Psoas muscle (tissue), 7 donors: ENCODE measurements at regions not wholly inside any gene's neighbourhood (a gene's known extent, or its start where the extent isn't known, plus 50 kb on each side); places are given as distances from the start of the nearest gene placed in this dataset.

Source experiments
- ATAC-seq, 4 donors: fragments of 200-7000 bp; cut with Tn5 transposase; one replicate each; pipeline ENCODE4 v1.9.1; 2020; ENCODE audit warnings: moderate library complexity in 3 of 4, mild to moderate bottlenecking in 2 of 4
- DNase-seq, 2 donors: peaks; one replicate each; pipeline ENCODE4 v3.0.0-alpha.2; 2020
- H3K27ac ChIP-seq: fragments of 200-600 bp; one replicate; pipeline ENCODE4 v1.8.0; 2022
- H3K27me3 ChIP-seq, 3 donors: fragments of 200-600 bp in 1 of 3; one replicate each; pipeline versions ENCODE4 v1.6.1 to v1.8.0; 2013 to 2022; ENCODE audit warnings: low read length in 2 of 3, mild to moderate bottlenecking in 2 of 3, moderate library complexity in 1 of 3; ENCODE audit not compliant: insufficient read depth in 3 of 3
- H3K36me3 ChIP-seq, 2 donors: fragments of 200-600 bp in 1 of 2; one replicate each; pipeline versions ENCODE4 v1.6.1 to v1.8.0; 2013 to 2022; ENCODE audit warnings: low read depth in 1 of 2, mild to moderate bottlenecking in 1 of 2, moderate library complexity in 1 of 2; ENCODE audit not compliant: insufficient read depth in 1 of 2
- H3K4me1 ChIP-seq: fragments of 200-600 bp; one replicate; pipeline ENCODE4 v1.8.0; 2022
- H3K4me3 ChIP-seq: fragments of 200-600 bp; one replicate; pipeline ENCODE4 v1.8.0; 2022; ENCODE audit warnings: mild to moderate bottlenecking
- H3K9me3 ChIP-seq: fragments of 200-600 bp; one replicate; pipeline ENCODE4 v1.8.0; 2022
- WGBS, 3 donors: extraction: QIAGEN DNeasy Blood & Tissue Kit; methylation state at CpG; one replicate each; pipeline versions ENCODE4 v1.1.6 to v1.1.7; 2013; 5-methylcytosine and 5-hydroxymethylcytosine counted together
- intact Hi-C, 2 donors: fragments of 100-400 bp; cut with DNase I; formaldehyde crosslinking; loops; one replicate each; pipeline versions ENCODE4 v1.11.0 to v1.14.2; 2022
- TF ChIP-seq, protein P1 (sequence below): fragments of 200-600 bp; IDR thresholded peaks from one replicate; pipeline ENCODE4 v1.8.0; 2022; ENCODE audit warnings: antibody characterized with exemption
- donor health status: healthy with polysubstance abuse.
- donor health status: DM: no; HTN: no; CAD: no; lungs with moderate emphysema.
- donor health status: Bipolar disorder and iron deficiency.
- donor health status: healthy.
- donor health status: DM: yes; HTN: yes; CAD: no.
- donor health status: DM: no; HTN: no; CAD: no.
- donor health status: DM: yes; HTN: yes; CAD: no.

DNA sequence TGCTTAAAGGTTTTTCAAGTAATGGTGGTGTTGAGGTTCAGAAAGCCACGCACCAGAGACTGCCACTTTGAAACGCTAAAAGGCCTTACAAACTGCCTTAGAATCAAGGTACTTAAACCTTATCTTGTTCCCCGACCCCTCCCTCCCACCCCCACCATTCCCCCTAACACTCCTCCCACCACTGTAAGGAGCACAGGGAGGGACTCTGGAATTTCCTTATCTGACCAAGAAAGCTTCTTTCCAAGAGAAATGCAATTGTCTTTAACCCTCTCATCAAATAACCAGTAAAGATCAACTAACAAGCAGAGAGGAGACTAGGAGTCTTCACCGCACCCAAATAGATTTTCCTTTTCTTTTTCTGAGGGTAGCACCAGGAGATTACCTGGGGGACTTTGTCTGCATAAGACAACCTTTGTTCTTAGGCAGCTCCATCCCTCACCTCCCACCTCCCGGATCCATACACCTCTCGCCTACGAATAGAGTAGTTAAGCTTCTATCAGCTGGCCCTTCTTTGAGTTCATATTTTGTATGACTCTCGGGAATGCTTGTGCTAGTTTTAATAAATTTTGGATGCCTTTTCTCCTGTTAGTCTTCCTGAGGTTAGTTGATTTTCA, 137.7 kb upstream of the ADGRL2 start:
- peaks cover 0 to 3% (median 0%) of the 10 kb centered on the region in 3 donors for H3K27me3 ChIP-seq
- H3K27ac ChIP-seq = no peak overlapping the region
- no peaks in the 10 kb centered on the region for H3K4me1 ChIP-seq
- H3K36me3 ChIP-seq = no peaks in the 10 kb centered on the region
- TF ChIP-seq, protein P1, sequence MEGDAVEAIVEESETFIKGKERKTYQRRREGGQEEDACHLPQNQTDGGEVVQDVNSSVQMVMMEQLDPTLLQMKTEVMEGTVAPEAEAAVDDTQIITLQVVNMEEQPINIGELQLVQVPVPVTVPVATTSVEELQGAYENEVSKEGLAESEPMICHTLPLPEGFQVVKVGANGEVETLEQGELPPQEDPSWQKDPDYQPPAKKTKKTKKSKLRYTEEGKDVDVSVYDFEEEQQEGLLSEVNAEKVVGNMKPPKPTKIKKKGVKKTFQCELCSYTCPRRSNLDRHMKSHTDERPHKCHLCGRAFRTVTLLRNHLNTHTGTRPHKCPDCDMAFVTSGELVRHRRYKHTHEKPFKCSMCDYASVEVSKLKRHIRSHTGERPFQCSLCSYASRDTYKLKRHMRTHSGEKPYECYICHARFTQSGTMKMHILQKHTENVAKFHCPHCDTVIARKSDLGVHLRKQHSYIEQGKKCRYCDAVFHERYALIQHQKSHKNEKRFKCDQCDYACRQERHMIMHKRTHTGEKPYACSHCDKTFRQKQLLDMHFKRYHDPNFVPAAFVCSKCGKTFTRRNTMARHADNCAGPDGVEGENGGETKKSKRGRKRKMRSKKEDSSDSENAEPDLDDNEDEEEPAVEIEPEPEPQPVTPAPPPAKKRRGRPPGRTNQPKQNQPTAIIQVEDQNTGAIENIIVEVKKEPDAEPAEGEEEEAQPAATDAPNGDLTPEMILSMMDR = no peak
- no peak for ATAC-seq
- no peak overlapping the region for H3K4me3 ChIP-seq
- intact Hi-C loops = no loop called here
- no peak for DNase-seq
- 80 to 84% (median 83%) methylated on average over 8 of the region's 8 CpGs for WGBS, 3 donors
- no peaks in the 10 kb centered on the region for H3K9me3 ChIP-seq

DNA sequence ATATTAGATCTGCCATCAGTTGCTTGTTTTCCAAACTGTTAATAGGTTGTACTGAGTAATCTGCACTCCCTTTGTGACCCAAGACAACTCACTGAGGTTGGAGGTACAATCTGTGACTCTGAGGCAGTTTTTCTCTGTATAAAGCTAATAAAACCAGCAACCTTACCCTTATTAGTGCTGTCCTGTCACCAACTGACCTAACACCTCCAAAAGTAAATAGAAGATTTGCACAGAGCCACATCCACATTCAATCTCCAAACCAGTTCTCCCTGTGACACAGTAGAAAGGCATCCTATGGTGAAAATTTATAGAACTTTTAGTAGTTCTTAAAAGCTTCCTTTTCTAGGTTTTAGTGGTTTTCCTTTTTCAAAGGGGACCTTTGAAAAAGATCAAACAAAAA, 140.4 kb upstream of the ADGRL2 start:
- ATAC-seq = no peak
- Histone ChIP-seq H3K4me1 (no peaks in the 10 kb centered on the region), H3K36me3 (no peaks in the 10 kb centered on the region), H3K27ac (no peak overlapping the region), H3K9me3 (no peaks in the 10 kb centered on the region), H3K27me3 (peaks cover 0 to 3% (median 0%) of the 10 kb centered on the region in 3 donors), H3K4me3 (no peak overlapping the region)
- DNase-seq = no peak
- intact Hi-C loops = no loop called here
- TF ChIP-seq, protein P1 = no peak

DNA sequence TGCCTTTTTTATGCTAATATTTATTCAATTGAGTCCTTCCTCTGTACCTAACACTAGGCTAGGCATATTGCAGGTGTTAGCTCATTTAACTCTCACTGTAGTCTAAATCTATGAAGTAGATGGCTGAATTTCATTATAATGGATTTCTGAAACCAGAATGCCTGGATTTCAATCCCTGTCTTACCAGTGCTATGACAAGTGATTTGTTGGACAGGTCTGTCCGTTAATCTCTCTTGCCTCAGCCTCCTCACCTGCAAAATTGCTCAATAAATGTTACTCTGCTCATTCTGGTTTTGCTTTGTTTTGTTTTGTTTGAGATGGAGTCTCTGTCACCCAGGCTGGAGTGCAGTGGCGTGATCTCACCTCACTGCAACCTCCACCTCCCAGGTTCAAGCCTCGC, 146.1 kb upstream of the ADGRL2 start:
- no peak for ATAC-seq

DNA sequence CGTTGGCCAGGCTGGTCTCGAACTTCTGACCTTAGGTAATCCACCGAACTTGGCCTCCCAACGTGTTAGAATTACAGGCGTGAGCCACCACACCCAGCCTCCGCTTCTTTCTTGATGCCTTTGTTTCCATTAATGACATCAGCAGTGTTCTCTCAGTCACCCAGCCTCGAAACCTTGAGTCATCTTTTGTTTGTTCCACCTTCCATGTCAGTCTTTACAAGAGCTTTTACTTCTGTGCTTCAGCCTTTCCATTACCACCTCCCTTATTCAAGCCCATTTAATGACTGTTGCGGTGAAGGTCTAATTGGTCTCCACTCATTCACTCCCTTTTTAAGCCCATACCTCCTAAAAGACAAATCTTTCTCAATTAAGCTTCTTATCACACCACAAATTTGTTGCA, 146.6 kb upstream of the ADGRL2 start:
- TF ChIP-seq, protein P1 = no peak
- WGBS, 3 donors = 71 to 83% (median 74%) methylated on average over 8 of the region's 8 CpGs
- Histone ChIP-seq H3K27ac (no peak overlapping the region), H3K36me3 (no peaks in the 10 kb centered on the region), H3K4me3 (no peak overlapping the region), H3K27me3 (peaks cover 0 to 3% (median 0%) of the 10 kb centered on the region in 3 donors), H3K4me1 (no peaks in the 10 kb centered on the region), H3K9me3 (no peaks in the 10 kb centered on the region)
- DNase-seq = no peak
- intact Hi-C loops = no loop called here
- no peak for ATAC-seq

More for the DNA sequence above, 146.1 kb upstream of the ADGRL2 start:
- WGBS, 3 donors = 91 to 95% (median 92%) methylated on average over 3 of the region's 3 CpGs
- no peaks in the 10 kb centered on the region for H3K9me3 ChIP-seq
- TF ChIP-seq, protein P1 = no peak
- H3K27ac ChIP-seq = no peak overlapping the region
- DNase-seq = no peak
- H3K36me3 ChIP-seq = no peaks in the 10 kb centered on the region
- intact Hi-C loops = no loop called here
- no peaks in the 10 kb centered on the region for H3K4me1 ChIP-seq
- peaks cover 0 to 3% (median 0%) of the 10 kb centered on the region in 3 donors for H3K27me3 ChIP-seq
- no peak overlapping the region for H3K4me3 ChIP-seq

DNA sequence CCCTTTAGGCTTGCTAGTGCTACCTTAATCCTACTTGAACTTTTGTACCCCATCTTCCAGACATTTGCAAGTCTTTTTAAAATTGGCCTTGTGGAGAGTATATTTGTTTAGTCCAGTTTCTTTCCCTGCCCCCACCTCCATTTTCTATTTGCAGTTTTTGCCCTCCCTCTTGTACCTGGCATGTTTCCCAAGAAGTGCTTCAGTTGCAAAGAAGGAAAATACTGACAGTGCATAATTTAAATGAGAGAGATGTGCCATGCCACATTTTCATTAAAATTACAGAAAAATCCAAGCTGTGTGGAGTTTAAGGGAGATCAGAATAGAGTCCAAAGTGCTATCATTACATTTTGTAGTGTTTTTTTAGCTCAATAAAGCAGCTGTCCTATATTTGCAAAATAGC, 150.0 kb upstream of the ADGRL2 start:
- Histone ChIP-seq H3K27ac (no peak overlapping the region), H3K27me3 (peaks cover 0 to 3% (median 0%) of the 10 kb centered on the region in 3 donors), H3K36me3 (no peaks in the 10 kb centered on the region), H3K9me3 (no peaks in the 10 kb centered on the region), H3K4me1 (no peaks in the 10 kb centered on the region), H3K4me3 (no peak overlapping the region)
- DNase-seq (no peak), ATAC-seq (no peak)
- TF ChIP-seq, protein P1 = no peak
- intact Hi-C loops = no loop called here
